ENCODE measurements at regions not wholly inside any gene's neighbourhood (a gene's known extent, or its start where the extent isn't known, plus 50 kb on each side); places are given as distances from the start of the nearest gene placed in this dataset.

DNA sequence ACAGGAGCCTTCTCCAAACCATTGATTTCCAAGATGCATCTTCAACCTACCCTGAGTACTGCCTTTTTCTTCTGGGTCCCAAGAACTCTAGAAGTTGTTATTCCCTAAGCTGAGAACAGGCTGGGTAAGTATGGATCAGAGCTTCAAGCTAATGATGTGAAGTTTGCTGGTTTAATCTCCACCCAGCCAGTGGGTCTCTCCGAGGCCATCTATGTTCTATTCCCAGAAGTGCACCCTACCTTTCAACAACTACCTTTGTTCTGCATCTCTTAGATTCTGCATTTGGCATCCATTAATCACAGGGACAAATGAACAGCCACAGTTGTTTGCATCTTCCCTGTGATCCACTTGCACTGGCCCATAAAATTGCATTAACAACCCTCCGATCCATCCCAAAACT lies 246.2 kb downstream of the HIVEP2 start:
- TF ChIP-seq ZNF416 (tag by site-specific recombination; IDR thresholded peaks at IDR 0.05) (no peak), ZSCAN30 (tag by site-specific recombination; IDR thresholded peaks at IDR 0.05) (no peak), ZNF214 (tag by site-specific recombination; IDR thresholded peaks at IDR 0.05; ENCODE audit: borderline replicate concordance) (no peak), ZNF624 (tag by site-specific recombination; IDR thresholded peaks at IDR 0.05) (no peak), ZNF391 (tag by site-specific recombination; IDR thresholded peaks at IDR 0.05; ENCODE audit: borderline replicate concordance, low read depth) (no peak), ZNF473 (tag by site-specific recombination; IDR thresholded peaks at IDR 0.05) (no peak), ZNF777 (tag by site-specific recombination; IDR thresholded peaks at IDR 0.05; ENCODE audit: borderline replicate concordance) (no peak), ZNF404 (tag by site-specific recombination; IDR thresholded peaks at IDR 0.05) (no peak), HOXC10 (CRISPR knock-in tag; IDR thresholded peaks at IDR 0.05) (no peak), TRIM28 (IDR thresholded peaks at IDR 0.05; ENCODE audit: borderline replicate concordance, low read length) (no peak), ZNF530 (tag by site-specific recombination; IDR thresholded peaks at IDR 0.05; ENCODE audit: low read depth) (no peak)
- TF ChIP-seq, protein P1, sequence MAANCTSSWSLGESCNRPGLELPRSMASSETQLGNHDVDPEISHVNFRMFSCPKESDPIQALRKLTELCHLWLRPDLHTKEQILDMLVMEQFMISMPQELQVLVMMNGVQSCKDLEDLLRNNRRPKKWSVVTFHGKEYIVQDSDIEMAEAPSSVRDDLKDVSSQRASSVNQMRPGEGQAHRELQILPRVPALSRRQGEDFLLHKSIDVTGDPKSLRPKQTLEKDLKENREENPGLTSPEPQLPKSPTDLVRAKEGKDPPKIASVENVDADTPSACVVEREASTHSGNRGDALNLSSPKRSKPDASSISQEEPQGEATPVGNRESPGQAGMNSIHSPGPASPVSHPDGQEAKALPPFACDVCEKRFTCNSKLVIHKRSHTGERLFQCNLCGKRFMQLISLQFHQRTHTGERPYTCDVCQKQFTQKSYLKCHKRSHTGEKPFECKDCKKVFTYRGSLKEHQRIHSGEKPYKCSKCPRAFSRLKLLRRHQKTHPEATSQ (tag by site-specific recombination; IDR thresholded peaks at IDR 0.05), result no peak
- TF ChIP-seq, protein P2, sequence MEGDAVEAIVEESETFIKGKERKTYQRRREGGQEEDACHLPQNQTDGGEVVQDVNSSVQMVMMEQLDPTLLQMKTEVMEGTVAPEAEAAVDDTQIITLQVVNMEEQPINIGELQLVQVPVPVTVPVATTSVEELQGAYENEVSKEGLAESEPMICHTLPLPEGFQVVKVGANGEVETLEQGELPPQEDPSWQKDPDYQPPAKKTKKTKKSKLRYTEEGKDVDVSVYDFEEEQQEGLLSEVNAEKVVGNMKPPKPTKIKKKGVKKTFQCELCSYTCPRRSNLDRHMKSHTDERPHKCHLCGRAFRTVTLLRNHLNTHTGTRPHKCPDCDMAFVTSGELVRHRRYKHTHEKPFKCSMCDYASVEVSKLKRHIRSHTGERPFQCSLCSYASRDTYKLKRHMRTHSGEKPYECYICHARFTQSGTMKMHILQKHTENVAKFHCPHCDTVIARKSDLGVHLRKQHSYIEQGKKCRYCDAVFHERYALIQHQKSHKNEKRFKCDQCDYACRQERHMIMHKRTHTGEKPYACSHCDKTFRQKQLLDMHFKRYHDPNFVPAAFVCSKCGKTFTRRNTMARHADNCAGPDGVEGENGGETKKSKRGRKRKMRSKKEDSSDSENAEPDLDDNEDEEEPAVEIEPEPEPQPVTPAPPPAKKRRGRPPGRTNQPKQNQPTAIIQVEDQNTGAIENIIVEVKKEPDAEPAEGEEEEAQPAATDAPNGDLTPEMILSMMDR (tag by site-specific recombination; IDR thresholded peaks at IDR 0.05), result no peak
- TF ChIP-seq, protein P3, sequence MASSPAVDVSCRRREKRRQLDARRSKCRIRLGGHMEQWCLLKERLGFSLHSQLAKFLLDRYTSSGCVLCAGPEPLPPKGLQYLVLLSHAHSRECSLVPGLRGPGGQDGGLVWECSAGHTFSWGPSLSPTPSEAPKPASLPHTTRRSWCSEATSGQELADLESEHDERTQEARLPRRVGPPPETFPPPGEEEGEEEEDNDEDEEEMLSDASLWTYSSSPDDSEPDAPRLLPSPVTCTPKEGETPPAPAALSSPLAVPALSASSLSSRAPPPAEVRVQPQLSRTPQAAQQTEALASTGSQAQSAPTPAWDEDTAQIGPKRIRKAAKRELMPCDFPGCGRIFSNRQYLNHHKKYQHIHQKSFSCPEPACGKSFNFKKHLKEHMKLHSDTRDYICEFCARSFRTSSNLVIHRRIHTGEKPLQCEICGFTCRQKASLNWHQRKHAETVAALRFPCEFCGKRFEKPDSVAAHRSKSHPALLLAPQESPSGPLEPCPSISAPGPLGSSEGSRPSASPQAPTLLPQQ (tag by site-specific recombination; IDR thresholded peaks at IDR 0.05), result no peak
- H3K9me3 ChIP-seq (ENCODE audit: control insufficient read depth, insufficient read depth, low read depth, low read length), result no peaks in the 10 kb centered on the region
- H3K27ac ChIP-seq (ENCODE audit: extremely low read depth, low read depth, low read length), result no peak overlapping the region
- ChIA-PET POLR2A (interaction anchor here (1.1 kb wide), 1 partner anchor 17 kb away, joined by 4 read pairs; no protein-coding TSS in a partner anchor), CTCF (interaction anchor here (0.6 to 2.3 kb wide), 9 partner anchors 9 to 728 kb away, joined by 3 to 8 read pairs (median 4); no protein-coding TSS in a partner anchor)
- no peaks in the 10 kb centered on the region for H3K36me3 ChIP-seq (ENCODE audit: control insufficient read depth in 2 of 2, insufficient read depth in 1 of 2, low read length in 2 of 2)
- H3K4me1 ChIP-seq (ENCODE audit: control insufficient read depth, insufficient read depth, low read length), result no peaks in the 10 kb centered on the region
- no peak overlapping the region for H3K4me3 ChIP-seq (ENCODE audit: low read depth, low read length)

DNA sequence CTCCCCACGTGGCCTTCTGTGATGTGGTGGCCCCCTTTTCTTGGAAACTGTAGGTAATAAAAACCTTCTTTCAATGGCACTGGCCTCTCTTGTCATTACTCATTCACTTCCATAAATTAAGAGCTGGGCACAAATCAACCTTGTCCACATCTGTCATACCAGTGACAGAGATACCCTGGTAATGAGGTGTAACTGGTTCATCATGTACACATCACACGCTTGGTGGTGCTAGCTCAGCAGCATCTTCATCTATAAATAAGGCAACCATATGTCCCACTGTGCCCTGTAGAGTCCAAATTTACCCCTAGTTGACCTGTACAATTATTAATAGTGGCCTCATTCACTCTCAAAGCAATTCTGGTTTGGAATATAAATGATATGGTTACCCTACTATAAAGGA lies 245.6 kb downstream of the HIVEP2 start:
- CTCF ChIA-PET, result interaction anchor here (0.6 to 1.3 kb wide), 3 partner anchors 127 to 346 kb away, joined by 3 to 4 read pairs (median 3); no protein-coding TSS in a partner anchor
- Histone ChIP-seq H3K36me3 (ENCODE audit: control insufficient read depth in 2 of 2, insufficient read depth in 1 of 2, low read length in 2 of 2) (no peaks in the 10 kb centered on the region), H3K27ac (ENCODE audit: extremely low read depth, low read depth, low read length) (no peak overlapping the region), H3K4me3 (ENCODE audit: low read depth, low read length) (no peak overlapping the region), H3K9me3 (ENCODE audit: control insufficient read depth, insufficient read depth, low read depth, low read length) (no peaks in the 10 kb centered on the region), H3K4me1 (ENCODE audit: control insufficient read depth, insufficient read depth, low read length) (no peaks in the 10 kb centered on the region)
- POLR2A ChIA-PET, result interaction anchor here (1.1 kb wide), 1 partner anchor 16 kb away, joined by 4 read pairs; no protein-coding TSS in a partner anchor
- TF ChIP-seq ZNF394 (tag by site-specific recombination; IDR thresholded peaks at IDR 0.05; ENCODE audit: borderline replicate concordance) (no peak), FEZF1 (tag by site-specific recombination; IDR thresholded peaks at IDR 0.05) (no peak), ZNF155 (tag by site-specific recombination; IDR thresholded peaks at IDR 0.05) (no peak), YY1 (tag by site-specific recombination; IDR thresholded peaks at IDR 0.05) (no peak), ZNF514 (tag by site-specific recombination; IDR thresholded peaks at IDR 0.05) (no peak), MZF1 (tag by site-specific recombination; IDR thresholded peaks at IDR 0.05; ENCODE audit: borderline replicate concordance) (no peak), ZFP37 (tag by site-specific recombination; IDR thresholded peaks at IDR 0.05) (no peak), ZNF202 (tag by site-specific recombination; IDR thresholded peaks at IDR 0.05; ENCODE audit: borderline replicate concordance) (no peak), ZBTB20 (tag by site-specific recombination; IDR thresholded peaks at IDR 0.05) (no peak), ZNF837 (tag by site-specific recombination; IDR thresholded peaks at IDR 0.05) (no peak), ZNF433 (tag by site-specific recombination; IDR thresholded peaks at IDR 0.05; ENCODE audit: low read depth) (no peak), ZNF629 (tag by site-specific recombination; IDR thresholded peaks at IDR 0.05) (no peak), ZNF785 (tag by site-specific recombination; IDR thresholded peaks at IDR 0.05) (no peak), ZNF311 (tag by site-specific recombination; IDR thresholded peaks at IDR 0.05; ENCODE audit: borderline replicate concordance) (no peak), KLF9 (tag by site-specific recombination; IDR thresholded peaks at IDR 0.05; ENCODE audit: low read depth) (no peak)
- TF ChIP-seq, protein P4, sequence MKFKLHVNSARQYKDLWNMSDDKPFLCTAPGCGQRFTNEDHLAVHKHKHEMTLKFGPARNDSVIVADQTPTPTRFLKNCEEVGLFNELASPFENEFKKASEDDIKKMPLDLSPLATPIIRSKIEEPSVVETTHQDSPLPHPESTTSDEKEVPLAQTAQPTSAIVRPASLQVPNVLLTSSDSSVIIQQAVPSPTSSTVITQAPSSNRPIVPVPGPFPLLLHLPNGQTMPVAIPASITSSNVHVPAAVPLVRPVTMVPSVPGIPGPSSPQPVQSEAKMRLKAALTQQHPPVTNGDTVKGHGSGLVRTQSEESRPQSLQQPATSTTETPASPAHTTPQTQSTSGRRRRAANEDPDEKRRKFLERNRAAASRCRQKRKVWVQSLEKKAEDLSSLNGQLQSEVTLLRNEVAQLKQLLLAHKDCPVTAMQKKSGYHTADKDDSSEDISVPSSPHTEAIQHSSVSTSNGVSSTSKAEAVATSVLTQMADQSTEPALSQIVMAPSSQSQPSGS (tag by site-specific recombination; IDR thresholded peaks at IDR 0.05; ENCODE audit: low read depth), result no peak
- TF ChIP-seq, protein P5, sequence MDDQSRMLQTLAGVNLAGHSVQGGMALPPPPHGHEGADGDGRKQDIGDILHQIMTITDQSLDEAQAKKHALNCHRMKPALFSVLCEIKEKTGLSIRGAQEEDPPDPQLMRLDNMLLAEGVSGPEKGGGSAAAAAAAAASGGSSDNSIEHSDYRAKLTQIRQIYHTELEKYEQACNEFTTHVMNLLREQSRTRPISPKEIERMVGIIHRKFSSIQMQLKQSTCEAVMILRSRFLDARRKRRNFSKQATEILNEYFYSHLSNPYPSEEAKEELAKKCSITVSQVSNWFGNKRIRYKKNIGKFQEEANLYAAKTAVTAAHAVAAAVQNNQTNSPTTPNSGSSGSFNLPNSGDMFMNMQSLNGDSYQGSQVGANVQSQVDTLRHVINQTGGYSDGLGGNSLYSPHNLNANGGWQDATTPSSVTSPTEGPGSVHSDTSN (CRISPR knock-in tag; IDR thresholded peaks at IDR 0.05), result no peak

All from HEK293 (cell line).